ENCODE measurements at regions not wholly inside any gene's neighbourhood (a gene's known extent, or its start where the extent isn't known, plus 50 kb on each side); places are given as distances from the start of the nearest gene placed in this dataset.

DNA sequence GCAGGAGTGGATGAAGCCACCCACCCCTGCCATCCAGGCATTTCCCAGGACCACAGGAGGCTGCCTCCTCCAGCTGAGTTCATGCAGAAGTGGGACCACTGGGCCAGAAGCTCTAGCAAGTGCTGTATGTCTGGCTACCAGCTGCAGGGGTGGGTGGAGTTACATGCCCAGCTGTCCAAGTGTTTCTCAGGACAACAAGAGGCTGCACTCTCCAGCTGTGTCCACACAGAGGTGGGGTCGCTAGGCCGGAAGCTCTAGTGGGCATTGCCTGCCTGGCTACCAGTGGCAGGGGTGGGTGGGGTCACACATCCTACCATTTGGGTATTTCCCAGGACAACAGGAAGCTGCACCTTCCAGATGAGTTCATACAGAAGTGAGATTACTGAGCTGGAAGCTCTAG is 234.0 kb upstream of the PPP2R3A start:
- Histone ChIP-seq H2AFZ (replicated peaks; ENCODE audit: low read length, poor library complexity) (no peak overlapping the region), H3K79me1 (ENCODE audit: low read depth in 1 of 2, low read length in 2 of 2) (no peaks in the 10 kb centered on the region), H2AK5ac (ENCODE audit: low read depth, low read length) (no peak overlapping the region), H3K4me1 (ENCODE audit: control insufficient read depth, insufficient read depth, low read length) (no peaks in the 10 kb centered on the region), H4K8ac (ENCODE audit: low read depth in 2 of 2, low read length in 2 of 2) (no peak overlapping the region), H3K4me2 (ENCODE audit: low read depth, low read length) (no peak overlapping the region), H2BK5ac (ENCODE audit: low read depth, low read length, poor library complexity, severe bottlenecking) (no peak overlapping the region), H3K27me3 (ENCODE audit: control insufficient read depth, insufficient read depth, low read length) (no peaks in the 10 kb centered on the region), H3K9me1 (ENCODE audit: insufficient read depth, low read length) (no peaks in the 10 kb centered on the region), H3K4me3 (ENCODE audit: insufficient read depth, low read depth, low read length) (no peak overlapping the region), H3K9ac (ENCODE audit: low read depth, low read length) (no peak overlapping the region), H2BK120ac (ENCODE audit: low read depth, low read length) (no peak overlapping the region), H4K91ac (ENCODE audit: insufficient read depth, low read depth, low read length) (no peak overlapping the region), H2BK15ac (ENCODE audit: low read depth, low read length) (no peak overlapping the region), H3K18ac (ENCODE audit: low read depth, low read length) (no peak overlapping the region), H4K5ac (ENCODE audit: low read depth, low read length) (no peak overlapping the region), H2AK9ac (replicated peaks; ENCODE audit: low read depth, low read length, poor library complexity) (no peak overlapping the region), H2BK20ac (ENCODE audit: low read depth, low read length) (no peak overlapping the region), H3K36me3 (ENCODE audit: control insufficient read depth, insufficient read depth, low read length) (no peaks in the 10 kb centered on the region), H3K56ac (ENCODE audit: extremely low read depth, insufficient read depth, low read length) (no peak overlapping the region), H3K9me3 (ENCODE audit: control insufficient read depth, insufficient read depth, low read length) (peaks cover 1% of the 10 kb centered on the region; the same call in 1 of the 2 replicates), H3K14ac (replicated peaks; ENCODE audit: low read depth, low read length) (no peak overlapping the region), H3K4ac (ENCODE audit: low read depth, low read length) (no peak overlapping the region), H3K23ac (ENCODE audit: low read depth, low read length) (no peak overlapping the region), H3K27ac (ENCODE audit: insufficient read depth, low read length) (no peak overlapping the region), H4K20me1 (ENCODE audit: insufficient read depth, low read length) (no peaks in the 10 kb centered on the region)
- ChIA-PET POLR2A (ENCODE audit: unreplicated experiment) (no interaction called here), CTCF (no interaction called here)
- no CpG with 5 or more reads among the region's 2 CpGs for WGBS, 2 experiments (ENCODE audit: extremely low coverage in 2 of 2, insufficient read length in 1 of 2)
- ATAC-seq (ENCODE audit: low read depth) (no peak), DNase-seq (no peak)
- no TSS peak for BruUV-seq (replicated peaks)
- no peak for TF ChIP-seq SMC3 (IDR thresholded peaks at IDR 0.05; ENCODE audit: low read depth, low read length)
- no peak for TF ChIP-seq MAFK (IDR thresholded peaks at IDR 0.05; ENCODE audit: low read depth, low read length)
- TF ChIP-seq MXI1 (IDR thresholded peaks at IDR 0.05; ENCODE audit: borderline replicate concordance, low read depth, low read length) = no peak
- TF ChIP-seq MAZ (IDR thresholded peaks at IDR 0.05; ENCODE audit: borderline replicate concordance, low read depth, low read length) = no peak
- no peak for TF ChIP-seq USF2 (IDR thresholded peaks at IDR 0.05; ENCODE audit: low read depth, low read length)
- no peak for TF ChIP-seq FOS (IDR thresholded peaks at IDR 0.05; ENCODE audit: low read depth, low read length)
- TF ChIP-seq RFX5 (IDR thresholded peaks at IDR 0.05; ENCODE audit: low read depth, low read length) = no peak
- TF ChIP-seq CEBPB (IDR thresholded peaks at IDR 0.05; ENCODE audit: low read depth, low read length) = no peak
- no peak for TF ChIP-seq POLR2A (IDR thresholded peaks at IDR 0.05; ENCODE audit: low read depth, low read length)
- no peak for TF ChIP-seq NFE2L2 (IDR thresholded peaks at IDR 0.05; ENCODE audit: low read depth, low read length)
- TF ChIP-seq, protein P1, sequence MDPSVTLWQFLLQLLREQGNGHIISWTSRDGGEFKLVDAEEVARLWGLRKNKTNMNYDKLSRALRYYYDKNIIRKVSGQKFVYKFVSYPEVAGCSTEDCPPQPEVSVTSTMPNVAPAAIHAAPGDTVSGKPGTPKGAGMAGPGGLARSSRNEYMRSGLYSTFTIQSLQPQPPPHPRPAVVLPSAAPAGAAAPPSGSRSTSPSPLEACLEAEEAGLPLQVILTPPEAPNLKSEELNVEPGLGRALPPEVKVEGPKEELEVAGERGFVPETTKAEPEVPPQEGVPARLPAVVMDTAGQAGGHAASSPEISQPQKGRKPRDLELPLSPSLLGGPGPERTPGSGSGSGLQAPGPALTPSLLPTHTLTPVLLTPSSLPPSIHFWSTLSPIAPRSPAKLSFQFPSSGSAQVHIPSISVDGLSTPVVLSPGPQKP (IDR thresholded peaks at IDR 0.05; ENCODE audit: borderline replicate concordance, low read depth, low read length) = no peak
- TF ChIP-seq CTCF (conservative IDR thresholded peaks at IDR 0.05; ENCODE audit: low read depth, low read length) = no peak
- TF ChIP-seq RCOR1 (IDR thresholded peaks at IDR 0.05; ENCODE audit: insufficient replicate concordance, low read length) = no peak
- TF ChIP-seq BHLHE40 (IDR thresholded peaks at IDR 0.05; ENCODE audit: low read depth, low read length) = no peak
- in situ Hi-C loops (cut with MboI; ENCODE audit: low sequenced_read_pairs) = loop anchor here (25.0 kb wide), 1 partner anchor 306 kb away; no protein-coding TSS in a partner anchor
- dilution Hi-C loops (cut with HindIII; ENCODE audit: low sequenced_read_pairs, unreplicated experiment) = no loop called here
- intact Hi-C loops (cut with micrococcal nuclease) = no loop called here
